H1 (cell line): ENCODE measurements at regions not wholly inside any gene's neighbourhood (a gene's known extent, or its start where the extent isn't known, plus 50 kb on each side); places are given as distances from the start of the nearest gene placed in this dataset.

Experiments
- CTCF ChIA-PET: fragments of 300-600 bp; sonication (Branson Sonifier 250); formaldehyde crosslinking; loops from one replicate; lab custom pipeline; 2021; ENCODE audit not compliant: partially characterized antibody; lab: Charles Lee
- POLR2A ChIA-PET: fragments of 300-600 bp; sonication (Branson Sonifier 250); formaldehyde crosslinking; loops from one replicate; lab custom pipeline; 2021; ENCODE audit warnings: inconsistent platforms; ENCODE audit not compliant: partially characterized antibody; lab: Charles Lee
- DNase-seq, 2 experiments: peaks; one replicate each; pipeline versions ENCODE4 v3.0.0 to v3.0.0-alpha.2; 2010 to 2022; ENCODE audit warnings: low spot score in 2 of 2, low read depth in 1 of 2, mixed read lengths in 1 of 2
- FAIRE-seq: peaks from 2 replicates; lab custom pipeline; 2011; peaks lifted over from hg19 to GRCh38; lab: Jason Lieb, UNC
- H2AFZ ChIP-seq: 2 replicates; pipeline ENCODE4 v1.8.1; 2012; ENCODE audit warnings: low read length, inconsistent platforms
- H2AK5ac ChIP-seq: 2 replicates; pipeline ENCODE4 v1.6.1; 2013; ENCODE audit warnings: low read depth, low read length
- H2BK120ac ChIP-seq: replicated peaks from 2 replicates; pipeline ENCODE3; 2013; ENCODE audit warnings: low read depth, low read length, inconsistent platforms
- H2BK12ac ChIP-seq: 2 replicates; pipeline ENCODE4 v1.6.1; 2013; ENCODE audit warnings: low read depth, low read length
- H2BK15ac ChIP-seq: 2 replicates; pipeline ENCODE4 v1.6.1; 2013; ENCODE audit warnings: low read length
- H2BK20ac ChIP-seq: 2 replicates; pipeline ENCODE4 v1.6.1; 2013; ENCODE audit warnings: low read length
- H2BK5ac ChIP-seq: 2 replicates; pipeline ENCODE4 v1.6.1; 2013; ENCODE audit warnings: low read depth, low read length
- H3K14ac ChIP-seq: 2 replicates; pipeline ENCODE4 v1.6.1; 2013; ENCODE audit warnings: inconsistent platforms; ENCODE audit not compliant: insufficient read length
- H3K18ac ChIP-seq: 2 replicates; pipeline ENCODE4 v1.6.1; 2013; ENCODE audit warnings: low read length; ENCODE audit errors: extremely low read depth
- H3K23ac ChIP-seq: 2 replicates; pipeline ENCODE4 v1.6.1; 2013; ENCODE audit warnings: inconsistent platforms; ENCODE audit not compliant: insufficient read length
- H3K23me2 ChIP-seq: 2 replicates; pipeline ENCODE4 v1.6.1; 2013; ENCODE audit warnings: low read depth, low read length
- H3K27ac ChIP-seq: 2 replicates; pipeline ENCODE4 v1.6.1; 2011; ENCODE audit warnings: low read depth, low read length, inconsistent platforms
- H3K27me3 ChIP-seq, 4 experiments: replicated peaks in 1 of 4; 1 replicate in 1 of 4; 2 replicates in 3 of 4; pipeline versions ENCODE4 v1.6.1 to v1.8.1; 2011 to 2013; ENCODE audit warnings: low read length in 3 of 4, mild to moderate bottlenecking in 3 of 4, inconsistent platforms in 2 of 4, mixed read lengths in 2 of 4, moderate library complexity in 1 of 4; ENCODE audit not compliant: control insufficient read depth in 3 of 4, insufficient read depth in 3 of 4; ENCODE audit errors: extremely low read depth in 1 of 4
- H3K36me3 ChIP-seq, 4 experiments: 2 replicates each; pipeline versions ENCODE4 v1.6.1 to v1.8.1; 2011 to 2013; ENCODE audit warnings: mild to moderate bottlenecking in 4 of 4, low read length in 3 of 4, moderate library complexity in 2 of 4, control low read depth in 1 of 4, inconsistent platforms in 1 of 4; ENCODE audit not compliant: insufficient read depth in 4 of 4, control insufficient read depth in 2 of 4
- H3K4ac ChIP-seq: replicated peaks from 2 replicates; pipeline ENCODE3; 2013; ENCODE audit warnings: low read length, low read depth, mixed read lengths, inconsistent platforms; ENCODE audit not compliant: insufficient read length
- H3K4me1 ChIP-seq, 4 experiments: replicated peaks in 1 of 4; 1 replicate in 1 of 4; 2 replicates in 3 of 4; pipeline versions ENCODE4 v1.6.1 to v1.8.1; 2011 to 2013; ENCODE audit warnings: low read length in 3 of 4, inconsistent platforms in 2 of 4, mixed read lengths in 1 of 4; ENCODE audit not compliant: insufficient read depth in 4 of 4, control insufficient read depth in 3 of 4
- H3K4me2 ChIP-seq, 2 experiments: 2 replicates each; pipeline versions ENCODE4 v1.6.1 to v1.8.1; 2011 to 2013; ENCODE audit warnings: low read depth in 2 of 2, low read length in 2 of 2, control low read depth in 1 of 2, inconsistent platforms in 1 of 2, mild to moderate bottlenecking in 1 of 2; ENCODE audit not compliant: insufficient read depth in 1 of 2
- H3K4me3 ChIP-seq, 4 experiments: fragments of 200-600, 300-600 bp in 1 of 4; sonication (generic), shearing (Covaris generic), sonication (Bioruptor Twin) in 1 of 4; 2 replicates each; pipeline versions ENCODE4 v1.5.1 to v1.8.1; 2011 to 2016; ENCODE audit warnings: low read length in 4 of 4, low read depth in 3 of 4, control low read depth in 2 of 4, inconsistent platforms in 2 of 4, mild to moderate bottlenecking in 2 of 4, mixed read lengths in 1 of 4, moderate library complexity in 1 of 4; ENCODE audit not compliant: insufficient read depth in 2 of 4; ENCODE audit errors: extremely low read depth in 1 of 4
- H3K56ac ChIP-seq: replicated peaks from 2 replicates; pipeline ENCODE3; 2013; ENCODE audit warnings: low read depth, mild to moderate bottlenecking, mixed read lengths, low read length, inconsistent platforms; ENCODE audit not compliant: insufficient read length
- H3K79me1 ChIP-seq: 2 replicates; pipeline ENCODE4 v1.6.1; 2013; ENCODE audit warnings: low read depth, low read length, control low read depth
- H3K79me2 ChIP-seq, 2 experiments: 2 replicates each; pipeline versions ENCODE4 v1.6.1 to v1.8.1; 2012 to 2013; ENCODE audit warnings: low read length in 2 of 2, mild to moderate bottlenecking in 2 of 2, inconsistent platforms in 1 of 2; ENCODE audit not compliant: insufficient read depth in 2 of 2, control insufficient read depth in 1 of 2
- H3K9ac ChIP-seq, 4 experiments: replicated peaks in 1 of 4; 1 replicate in 1 of 4; 2 replicates in 3 of 4; pipeline versions ENCODE4 v1.6.1 to v1.8.1; 2011 to 2013; ENCODE audit warnings: low read depth in 3 of 4, low read length in 3 of 4, control low read depth in 2 of 4, mild to moderate bottlenecking in 2 of 4, moderate library complexity in 2 of 4, inconsistent platforms in 1 of 4; ENCODE audit errors: extremely low read depth in 1 of 4
- H3K9me3 ChIP-seq, 2 experiments: 2 replicates each; pipeline versions ENCODE4 v1.6.1 to v1.8.1; 2012 to 2013; ENCODE audit warnings: mild to moderate bottlenecking in 2 of 2, moderate library complexity in 2 of 2, control low read depth in 1 of 2, inconsistent platforms in 1 of 2, low read depth in 1 of 2, low read length in 1 of 2, mixed read lengths in 1 of 2; ENCODE audit not compliant: insufficient read depth in 2 of 2
- H4K20me1 ChIP-seq, 2 experiments: replicated peaks in 1 of 2; 2 replicates each; pipeline versions ENCODE3 to v1.8.1; 2011 to 2013; ENCODE audit warnings: inconsistent platforms in 2 of 2, low read length in 2 of 2, mild to moderate bottlenecking in 1 of 2; ENCODE audit not compliant: insufficient read depth in 2 of 2, control insufficient read depth in 1 of 2
- H4K5ac ChIP-seq: 2 replicates; pipeline ENCODE4 v1.6.1; 2013; ENCODE audit warnings: low read length, low read depth, mixed read lengths, inconsistent platforms; ENCODE audit not compliant: insufficient read length
- H4K8ac ChIP-seq: 2 replicates; pipeline ENCODE4 v1.8.0; 2013; ENCODE audit warnings: mild to moderate bottlenecking, moderate library complexity, low read length, inconsistent platforms; ENCODE audit not compliant: insufficient read depth; ENCODE audit errors: extremely low read depth
- H4K91ac ChIP-seq: replicated peaks from 2 replicates; pipeline ENCODE3; 2013; ENCODE audit warnings: low read length, mixed read lengths, inconsistent platforms; ENCODE audit not compliant: insufficient read length
- ASH2L ChIP-seq: fragments of 200-600, 300-600 bp; sonication (generic); IDR thresholded peaks from one replicate; pipeline ENCODE4 v1.7.1; 2017; ENCODE audit warnings: low read length
- ATF3 ChIP-seq: IDR thresholded peaks from 2 replicates; pipeline ENCODE4 v1.6.1; 2011; ENCODE audit warnings: low read depth, mild to moderate bottlenecking, low read length; ENCODE audit not compliant: insufficient read depth
- BCL11A ChIP-seq, 2 experiments: IDR thresholded peaks; one replicate each; pipeline ENCODE4 v1.6.1; 2011; ENCODE audit warnings: low read depth in 2 of 2, low read length in 2 of 2, mild to moderate bottlenecking in 2 of 2
- CHD2 ChIP-seq: IDR thresholded peaks from 2 replicates; pipeline ENCODE4 v1.6.1; 2012; ENCODE audit warnings: low read length, improper control_type of control experiment
- CTBP2 ChIP-seq: IDR thresholded peaks from 2 replicates; pipeline ENCODE4 v1.7.0; 2011; ENCODE audit warnings: borderline replicate concordance, mild to moderate bottlenecking, moderate library complexity, mixed read lengths, low read length; ENCODE audit not compliant: insufficient read depth, insufficient read length
- E2F6 ChIP-seq: IDR thresholded peaks from 2 replicates; pipeline ENCODE4 v1.6.1; 2012; ENCODE audit warnings: inconsistent platforms
- GTF2F1 ChIP-seq: IDR thresholded peaks from 2 replicates; pipeline ENCODE4 v1.6.1; 2012; ENCODE audit warnings: low read depth, low read length, improper control_type of control experiment, borderline replicate concordance
- KDM1A ChIP-seq: fragments of 200-600, 300-600 bp; sonication (generic); IDR thresholded peaks from 2 replicates; pipeline ENCODE4 v1.7.1; 2016; ENCODE audit warnings: mild to moderate bottlenecking, low read length, borderline replicate concordance
- KDM5A ChIP-seq: fragments of 200-600 bp; IDR thresholded peaks from 2 replicates; pipeline ENCODE4 v1.7.1; 2012; ENCODE audit warnings: mild to moderate bottlenecking, low read length, inconsistent platforms, mixed read lengths
- NANOG ChIP-seq: IDR thresholded peaks from 2 replicates; pipeline ENCODE4 v1.6.1; 2011; ENCODE audit warnings: low read length, low read depth, mild to moderate bottlenecking, inconsistent platforms; ENCODE audit not compliant: insufficient read depth, poor library complexity, severe bottlenecking
- PHF8 ChIP-seq: fragments of 200-600 bp; sonication (generic); conservative IDR thresholded peaks from 2 replicates; pipeline ENCODE4 v1.7.1; 2012; ENCODE audit warnings: low read depth, mild to moderate bottlenecking, inconsistent platforms, low read length, moderate library complexity
- POLR2A ChIP-seq, 2 experiments: IDR thresholded peaks; 1 replicate in 1 of 2; 2 replicates in 1 of 2; pipeline ENCODE4 v1.6.1; 2011; ENCODE audit warnings: low read depth in 2 of 2, low read length in 2 of 2, mild to moderate bottlenecking in 2 of 2; ENCODE audit errors: control extremely low read depth in 1 of 2
- SIX5 ChIP-seq: IDR thresholded peaks from 2 replicates; pipeline ENCODE4 v1.6.1; 2011; ENCODE audit warnings: mild to moderate bottlenecking, low read depth, low read length
- SRF ChIP-seq: IDR thresholded peaks from 2 replicates; pipeline ENCODE4 v1.6.1; 2011; ENCODE audit warnings: mild to moderate bottlenecking, low read depth, low read length, moderate library complexity
- WGBS, 2 experiments: shearing (Covaris generic) in 1 of 2; methylation state at CpG; one replicate each; pipeline versions ENCODE4 v1.1.6 to v1.1.7; 2013 to 2015; ENCODE audit warnings: low lambda C conversion rate in 2 of 2, mixed read lengths in 2 of 2, inconsistent platforms in 1 of 2, low coverage in 1 of 2, missing lambda C conversion rate in 1 of 2; ENCODE audit not compliant: insufficient replicate concordance in 2 of 2, insufficient coverage in 1 of 2, insufficient read length in 1 of 2; ENCODE audit errors: extremely low coverage in 1 of 2, missing lambda C conversion rate in 1 of 2; 5-methylcytosine and 5-hydroxymethylcytosine counted together

- Histone ChIP-seq H4K5ac (no peak overlapping the region), H3K4me2 (no peak overlapping the region), H3K14ac (no peak overlapping the region), H3K4ac (no peak overlapping the region), H3K23me2 (no peaks in the 10 kb centered on the region), H3K79me1 (no peaks in the 10 kb centered on the region), H2BK120ac (no peak overlapping the region), H3K79me2 (no peaks in the 10 kb centered on the region), H3K18ac (no peak overlapping the region), H2AFZ (no peak overlapping the region), H2BK5ac (no peak overlapping the region), H4K91ac (no peak overlapping the region), H4K20me1 (no peaks in the 10 kb centered on the region), H3K23ac (no peak overlapping the region), H3K9ac (no peak overlapping the region), H3K36me3 (no peaks in the 10 kb centered on the region), H2AK5ac (no peak overlapping the region), H2BK12ac (no peak overlapping the region), H3K27me3 (no peaks in the 10 kb centered on the region), H4K8ac (no peak overlapping the region), H3K4me1 (no peaks in the 10 kb centered on the region), H3K9me3 (no peaks in the 10 kb centered on the region), H2BK20ac (no peak overlapping the region), H3K56ac (no peak overlapping the region), H2BK15ac (no peak overlapping the region), H3K27ac (no peak overlapping the region), H3K4me3 (no peak overlapping the region)
- FAIRE-seq (no peak), DNase-seq (no peak)
- WGBS, 2 experiments, result 89% methylated on average over 1 of the region's 1 CpG; no CpG with 5 or more reads in 1 of the 2 experiments
- CTCF ChIA-PET, result no interaction called here
- POLR2A ChIA-PET, result no interaction called here
- TF ChIP-seq KDM1A (no peak), CTBP2 (no peak), KDM5A (no peak), ASH2L (no peak), SIX5 (no peak), NANOG (no peak), PHF8 (no peak), GTF2F1 (no peak), BCL11A (IDR thresholded peaks at IDR 0.05; ENCODE audit: low read depth in 2 of 2, low read length in 2 of 2) (no peak), E2F6 (no peak), CHD2 (no peak), SRF (no peak), ATF3 (no peak), POLR2A (IDR thresholded peaks at IDR 0.05; ENCODE audit: control extremely low read depth in 1 of 2, low read depth in 2 of 2, low read length in 2 of 2) (no peak)
Measured at GRCh38 chr4:67130411-67130810, 414.9 kb downstream of the CENPC start.
